ENCODE measurements at regions not wholly inside any gene's neighbourhood (a gene's known extent, or its start where the extent isn't known, plus 50 kb on each side); places are given as distances from the start of the nearest gene placed in this dataset.

DNA sequence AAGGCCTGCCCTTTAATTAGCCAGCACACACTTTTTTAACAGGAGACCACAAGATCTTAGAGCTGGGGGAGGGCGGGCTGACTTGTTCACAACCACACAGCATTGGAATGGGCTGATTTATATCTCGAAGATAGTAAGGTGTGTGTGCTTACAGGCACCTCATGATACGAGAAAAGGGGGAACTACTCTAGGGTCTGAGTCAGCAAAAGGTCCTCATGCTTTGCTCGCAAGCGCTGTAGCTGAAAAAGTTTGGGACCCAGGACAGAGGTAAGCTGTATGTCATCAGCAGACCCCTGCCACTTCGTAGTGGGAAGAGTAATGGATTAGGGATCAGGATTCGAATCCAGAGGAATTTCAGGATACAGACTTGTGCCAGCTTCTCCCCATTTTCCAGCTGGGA is 88.9 kb upstream of the RBM19 start:
- Histone ChIP-seq H3K18ac (ENCODE audit: low read depth in 1 of 2, low read length in 2 of 2) (no peak overlapping the region), H3K79me1 (replicated peaks; ENCODE audit: low read length, poor library complexity, severe bottlenecking) (no peaks in the 10 kb centered on the region), H3K4ac (ENCODE audit: low read depth in 1 of 2, low read length in 2 of 2) (no peak overlapping the region), H3K4me1 (ENCODE audit: control insufficient read depth, insufficient read depth, low read depth, low read length) (no peaks in the 10 kb centered on the region), H3K27me3 (ENCODE audit: control insufficient read depth in 1 of 2, insufficient read depth in 1 of 2, low read length in 2 of 2) (peaks cover 0 to 33% of the 10 kb centered on the region in 2 experiments), H2BK12ac (ENCODE audit: low read length in 2 of 2) (no peak overlapping the region), H3K27ac (ENCODE audit: low read length, poor library complexity, severe bottlenecking) (no peak overlapping the region), H3K9ac (ENCODE audit: low read length) (no peak overlapping the region), H2BK15ac (ENCODE audit: low read depth, poor library complexity, severe bottlenecking) (no peak overlapping the region), H2AFZ (ENCODE audit: low read depth, low read length) (no peak overlapping the region), H4K91ac (ENCODE audit: low read length) (no peak overlapping the region), H2AK5ac (ENCODE audit: low read length, severe bottlenecking) (no peak overlapping the region), H2BK120ac (ENCODE audit: low read depth, low read length) (no peak overlapping the region), H4K8ac (ENCODE audit: low read length) (no peak overlapping the region), H3K4me3 (ENCODE audit: insufficient read depth in 1 of 2, low read depth in 1 of 2, low read length in 2 of 2) (no peak overlapping the region), H3K9me3 (ENCODE audit: control insufficient read depth, low read length) (peaks cover 3% of the 10 kb centered on the region), H3K14ac (ENCODE audit: low read length in 2 of 2) (no peak overlapping the region), H3K23ac (ENCODE audit: low read length in 2 of 2) (no peak overlapping the region), H2BK5ac (ENCODE audit: low read depth, low read length, poor library complexity, severe bottlenecking) (no peak overlapping the region), H3K36me3 (ENCODE audit: control insufficient read depth in 1 of 2, insufficient read depth in 2 of 2, low read depth in 1 of 2, low read length in 2 of 2) (no peaks in the 10 kb centered on the region), H3K4me2 (ENCODE audit: low read length, poor library complexity, severe bottlenecking) (no peak overlapping the region)
- DNase-seq: no peak
- WGBS: 57% methylated on average over 7 of the region's 7 CpGs

DNA sequence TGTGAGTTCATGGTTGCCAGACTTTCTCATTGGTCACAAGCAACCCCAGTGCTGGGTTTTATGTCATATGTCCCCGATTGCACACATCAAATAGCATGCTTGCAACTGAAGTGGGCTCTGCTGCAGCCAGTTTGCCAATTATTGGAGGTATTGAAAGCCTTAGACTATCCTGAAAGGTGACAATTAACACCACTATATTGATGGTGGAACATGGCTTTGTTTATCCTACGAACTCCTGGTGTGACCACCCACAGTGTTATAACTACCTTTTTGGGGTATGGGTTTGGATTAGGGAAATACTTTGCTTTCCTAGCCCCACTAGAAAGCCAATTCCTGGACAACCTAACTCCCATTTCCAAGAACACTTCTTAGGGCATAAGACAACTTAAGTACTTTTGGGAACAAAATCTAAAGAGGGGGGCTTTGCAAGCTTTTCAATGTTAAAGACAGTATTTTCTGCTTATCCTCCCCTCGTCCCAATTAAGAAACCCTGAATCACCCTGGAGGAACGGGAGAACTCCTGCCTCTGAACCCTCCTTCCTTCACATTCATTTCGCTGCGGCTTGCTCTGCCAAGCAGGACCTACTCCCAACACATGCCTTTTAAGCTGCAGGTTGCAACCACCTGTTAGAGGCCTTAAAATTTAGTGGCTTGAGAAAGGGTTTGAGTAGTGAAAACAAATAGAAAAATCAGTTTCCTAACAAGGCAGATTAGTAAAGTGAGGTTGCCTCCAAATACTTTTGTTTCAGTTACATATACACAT is 80.3 kb upstream of the RBM19 start:
- Histone ChIP-seq H3K4me3 (ENCODE audit: insufficient read depth in 1 of 2, low read depth in 1 of 2, low read length in 2 of 2) (no peak overlapping the region), H3K4me2 (ENCODE audit: low read length, poor library complexity, severe bottlenecking) (no peak overlapping the region), H3K79me1 (replicated peaks; ENCODE audit: low read length, poor library complexity, severe bottlenecking) (no peaks in the 10 kb centered on the region), H2AFZ (ENCODE audit: low read depth, low read length) (no peak overlapping the region), H4K91ac (ENCODE audit: low read length) (no peak overlapping the region), H3K14ac (ENCODE audit: low read length in 2 of 2) (no peak overlapping the region), H2AK5ac (ENCODE audit: low read length, severe bottlenecking) (no peak overlapping the region), H4K8ac (ENCODE audit: low read length) (no peak overlapping the region), H3K23ac (ENCODE audit: low read length in 2 of 2) (no peak overlapping the region), H3K27ac (ENCODE audit: low read length, poor library complexity, severe bottlenecking) (no peak overlapping the region), H2BK120ac (ENCODE audit: low read depth, low read length) (no peak overlapping the region), H3K4me1 (ENCODE audit: control insufficient read depth, insufficient read depth, low read depth, low read length) (no peaks in the 10 kb centered on the region), H2BK12ac (ENCODE audit: low read length in 2 of 2) (no peak overlapping the region), H3K27me3 (ENCODE audit: control insufficient read depth in 1 of 2, insufficient read depth in 1 of 2, low read length in 2 of 2) (peaks cover 0 to 57% of the 10 kb centered on the region in 2 experiments), H3K9me3 (ENCODE audit: control insufficient read depth, low read length) (no peaks in the 10 kb centered on the region), H2BK15ac (ENCODE audit: low read depth, poor library complexity, severe bottlenecking) (no peak overlapping the region), H3K36me3 (ENCODE audit: control insufficient read depth in 1 of 2, insufficient read depth in 2 of 2, low read depth in 1 of 2, low read length in 2 of 2) (no peaks in the 10 kb centered on the region), H3K9ac (ENCODE audit: low read length) (no peak overlapping the region), H3K4ac (ENCODE audit: low read depth in 1 of 2, low read length in 2 of 2) (no peak overlapping the region), H2BK5ac (ENCODE audit: low read depth, low read length, poor library complexity, severe bottlenecking) (no peak overlapping the region), H3K18ac (ENCODE audit: low read depth in 1 of 2, low read length in 2 of 2) (no peak overlapping the region)
- 32% methylated on average over 3 of the region's 6 CpGs for WGBS
- DNase-seq: no peak

DNA sequence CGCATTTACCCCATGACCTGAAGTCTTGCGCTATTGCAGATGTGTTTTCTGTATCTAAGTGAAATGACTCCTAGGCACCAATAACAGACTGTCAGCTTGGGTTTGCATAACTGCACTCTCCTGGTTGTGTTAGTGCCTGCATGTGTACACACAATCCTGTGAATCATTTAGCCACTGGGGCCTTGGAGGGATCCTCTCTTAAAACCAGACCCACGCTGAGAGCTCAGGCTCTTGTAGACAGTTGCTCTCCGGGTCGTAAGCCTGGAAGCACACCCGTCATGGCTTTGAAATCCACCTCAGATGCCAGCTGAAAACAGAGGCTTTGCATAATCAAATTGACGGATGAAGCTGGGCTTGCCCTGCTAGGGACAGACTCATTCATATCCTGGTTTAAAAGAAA is 79.2 kb upstream of the RBM19 start:
- no peak for DNase-seq
- Histone ChIP-seq H3K4me3 (ENCODE audit: insufficient read depth in 1 of 2, low read depth in 1 of 2, low read length in 2 of 2) (no peak overlapping the region), H3K14ac (ENCODE audit: low read length in 2 of 2) (no peak overlapping the region), H3K36me3 (ENCODE audit: control insufficient read depth in 1 of 2, insufficient read depth in 2 of 2, low read depth in 1 of 2, low read length in 2 of 2) (no peaks in the 10 kb centered on the region), H3K23ac (ENCODE audit: low read length in 2 of 2) (no peak overlapping the region), H2AFZ (ENCODE audit: low read depth, low read length) (no peak overlapping the region), H3K4me2 (ENCODE audit: low read length, poor library complexity, severe bottlenecking) (no peak overlapping the region), H2BK12ac (ENCODE audit: low read length in 2 of 2) (no peak overlapping the region), H3K18ac (ENCODE audit: low read depth in 1 of 2, low read length in 2 of 2) (no peak overlapping the region), H3K27ac (ENCODE audit: low read length, poor library complexity, severe bottlenecking) (no peak overlapping the region), H3K4ac (ENCODE audit: low read depth in 1 of 2, low read length in 2 of 2) (no peak overlapping the region), H3K79me1 (replicated peaks; ENCODE audit: low read length, poor library complexity, severe bottlenecking) (no peaks in the 10 kb centered on the region), H2AK5ac (ENCODE audit: low read length, severe bottlenecking) (no peak overlapping the region), H2BK5ac (ENCODE audit: low read depth, low read length, poor library complexity, severe bottlenecking) (no peak overlapping the region), H4K8ac (ENCODE audit: low read length) (no peak overlapping the region), H3K27me3 (ENCODE audit: control insufficient read depth in 1 of 2, insufficient read depth in 1 of 2, low read length in 2 of 2) (peaks cover 0 to 59% of the 10 kb centered on the region in 2 experiments), H4K91ac (ENCODE audit: low read length) (no peak overlapping the region), H2BK120ac (ENCODE audit: low read depth, low read length) (no peak overlapping the region), H3K4me1 (ENCODE audit: control insufficient read depth, insufficient read depth, low read depth, low read length) (no peaks in the 10 kb centered on the region), H3K9ac (ENCODE audit: low read length) (no peak overlapping the region), H2BK15ac (ENCODE audit: low read depth, poor library complexity, severe bottlenecking) (no peak overlapping the region), H3K9me3 (ENCODE audit: control insufficient read depth, low read length) (no peaks in the 10 kb centered on the region)
- WGBS: 63% methylated on average over 6 of the region's 7 CpGs

- H2BK5ac ChIP-seq (ENCODE audit: low read depth, low read length, poor library complexity, severe bottlenecking): no peak overlapping the region
- no peak overlapping the region for H2AK5ac ChIP-seq (ENCODE audit: low read length, severe bottlenecking)
- peaks cover 0 to 76% of the 10 kb centered on the region in 2 experiments for H3K27me3 ChIP-seq (ENCODE audit: control insufficient read depth in 1 of 2, insufficient read depth in 1 of 2, low read length in 2 of 2)
- no peak overlapping the region for H3K4me2 ChIP-seq (ENCODE audit: low read length, poor library complexity, severe bottlenecking)
- H3K9ac ChIP-seq (ENCODE audit: low read length): no peak overlapping the region
- H3K27ac ChIP-seq (ENCODE audit: low read length, poor library complexity, severe bottlenecking): no peak overlapping the region
- H3K79me1 ChIP-seq (replicated peaks; ENCODE audit: low read length, poor library complexity, severe bottlenecking): no peaks in the 10 kb centered on the region
- no peaks in the 10 kb centered on the region for H3K36me3 ChIP-seq (ENCODE audit: control insufficient read depth in 1 of 2, insufficient read depth in 2 of 2, low read depth in 1 of 2, low read length in 2 of 2)
- DNase-seq: no peak
- no peak overlapping the region for H3K18ac ChIP-seq (ENCODE audit: low read depth in 1 of 2, low read length in 2 of 2)
- H3K4me1 ChIP-seq (ENCODE audit: control insufficient read depth, insufficient read depth, low read depth, low read length): no peaks in the 10 kb centered on the region
- no peak overlapping the region for H3K14ac ChIP-seq (ENCODE audit: low read length in 2 of 2)
- H2AFZ ChIP-seq (ENCODE audit: low read depth, low read length): no peak overlapping the region
- no peak overlapping the region for H2BK12ac ChIP-seq (ENCODE audit: low read length in 2 of 2)
- H2BK120ac ChIP-seq (ENCODE audit: low read depth, low read length): no peak overlapping the region
- H4K8ac ChIP-seq (ENCODE audit: low read length): no peak overlapping the region
- H3K4me3 ChIP-seq (ENCODE audit: insufficient read depth in 1 of 2, low read depth in 1 of 2, low read length in 2 of 2): no peak overlapping the region
- no CpG with 5 or more reads among the region's 1 CpG for WGBS
- no peaks in the 10 kb centered on the region for H3K9me3 ChIP-seq (ENCODE audit: control insufficient read depth, low read length)
- no peak overlapping the region for H2BK15ac ChIP-seq (ENCODE audit: low read depth, poor library complexity, severe bottlenecking)
- H4K91ac ChIP-seq (ENCODE audit: low read length): no peak overlapping the region
- no peak overlapping the region for H3K4ac ChIP-seq (ENCODE audit: low read depth in 1 of 2, low read length in 2 of 2)
- H3K23ac ChIP-seq (ENCODE audit: low read length in 2 of 2): no peak overlapping the region
Measured at GRCh38 chr12:114041590-114041989, 75.5 kb upstream of the RBM19 start.

Measured in mesenchymal stem cell (in vitro differentiated cells and primary cell).